Keratinocyte (primary cell): ENCODE measurements at regions not wholly inside any gene's neighbourhood (a gene's known extent, or its start where the extent isn't known, plus 50 kb on each side); places are given as distances from the start of the nearest gene placed in this dataset.

ENCODE experiments used
- DNase-seq: peaks from one replicate; pipeline ENCODE4 v3.0.0-alpha.2; 2011; ENCODE audit warnings: low read depth, missing footprints, low spot score
- FAIRE-seq: peaks from 2 replicates; lab custom pipeline; 2011; peaks lifted over from hg19 to GRCh38; lab: Jason Lieb, UNC
- H2AFZ ChIP-seq: 2 replicates; pipeline ENCODE4 v1.6.0; 2012; ENCODE audit warnings: low read length, control low read depth, inconsistent platforms; ENCODE audit not compliant: control insufficient read depth
- H3K27ac ChIP-seq: 2 replicates; pipeline ENCODE4 v1.5.1; 2011; ENCODE audit warnings: low read length; ENCODE audit not compliant: control insufficient read depth, insufficient read depth
- H3K27me3 ChIP-seq: 3 replicates; pipeline ENCODE4 v1.6.0; 2011; ENCODE audit warnings: low read length; ENCODE audit not compliant: control insufficient read depth, insufficient read depth; ENCODE audit errors: extremely low read depth
- H3K36me3 ChIP-seq, 2 experiments: 2 replicates in 1 of 2; 3 replicates in 1 of 2; pipeline ENCODE4 v1.5.1; 2011; ENCODE audit warnings: low read length in 2 of 2, mild to moderate bottlenecking in 1 of 2; ENCODE audit not compliant: control insufficient read depth in 2 of 2, insufficient read depth in 2 of 2; ENCODE audit errors: extremely low read depth in 1 of 2
- H3K4me1 ChIP-seq: 3 replicates; pipeline ENCODE4 v1.5.1; 2011; ENCODE audit warnings: low read length; ENCODE audit not compliant: control insufficient read depth, insufficient read depth; ENCODE audit errors: extremely low read depth
- H3K4me2 ChIP-seq: 3 replicates; pipeline ENCODE4 v1.6.0; 2011; ENCODE audit warnings: low read depth, low read length; ENCODE audit not compliant: control insufficient read depth, insufficient read depth; ENCODE audit errors: extremely low read depth
- H3K4me3 ChIP-seq, 3 experiments: fragments of 200-600 bp in 1 of 3; sonication (generic) in 1 of 3; 2 replicates in 2 of 3; 3 replicates in 1 of 3; pipeline ENCODE4 v1.5.1; 2011 to 2016; ENCODE audit warnings: low read length in 3 of 3, mild to moderate bottlenecking in 3 of 3, control low read depth in 2 of 3, inconsistent platforms in 1 of 3, low read depth in 1 of 3, mixed read lengths in 1 of 3, mixed run types in 1 of 3, moderate library complexity in 1 of 3; ENCODE audit not compliant: control insufficient read depth in 2 of 3, insufficient read depth in 2 of 3; ENCODE audit errors: extremely low read depth in 1 of 3
- H3K79me2 ChIP-seq: 2 replicates; pipeline ENCODE4 v1.6.0; 2012; ENCODE audit warnings: low read length; ENCODE audit not compliant: control insufficient read depth, insufficient read depth
- H3K9ac ChIP-seq: 3 replicates; pipeline ENCODE4 v1.6.0; 2011; ENCODE audit warnings: low read length; ENCODE audit not compliant: control insufficient read depth, insufficient read depth; ENCODE audit errors: extremely low read depth
- H3K9me1 ChIP-seq: 3 replicates; pipeline ENCODE4 v1.6.0; 2011; ENCODE audit warnings: low read length; ENCODE audit not compliant: control insufficient read depth, insufficient read depth; ENCODE audit errors: extremely low read depth
- H3K9me3 ChIP-seq: 2 replicates; pipeline ENCODE4 v1.5.1; 2012; ENCODE audit warnings: low read depth, low read length; ENCODE audit not compliant: control insufficient read depth
- H4K20me1 ChIP-seq: 3 replicates; pipeline ENCODE4 v1.6.0; 2011; ENCODE audit warnings: low read length; ENCODE audit not compliant: control insufficient read depth, insufficient read depth; ENCODE audit errors: extremely low read depth
- EZH2 ChIP-seq: IDR thresholded peaks from one replicate; pipeline ENCODE4 v1.6.1; 2012; ENCODE audit warnings: inconsistent platforms, mild to moderate bottlenecking, low read length, moderate library complexity
- dilution Hi-C: fragments of 300-500 bp; cut with MboI; formaldehyde crosslinking; loops from one replicate; pipeline ENCODE4 v1.7.0; 2020; ENCODE audit warnings: low sequenced_read_pairs; ENCODE audit not compliant: extremely low pct_ligation_motif_present
- TF ChIP-seq, protein P1 (sequence below), 3 experiments: IDR thresholded peaks in 1 of 3; conservative IDR thresholded peaks in 1 of 3; optimal IDR thresholded peaks in 1 of 3; 2 replicates in 2 of 3; 3 replicates in 1 of 3; pipeline versions ENCODE3 to v1.5.1; 2011; ENCODE audit warnings: low read length in 3 of 3, mild to moderate bottlenecking in 3 of 3, moderate library complexity in 2 of 3, control low read depth in 1 of 3, inconsistent platforms in 1 of 3; ENCODE audit not compliant: insufficient read depth in 2 of 3; ENCODE audit errors: extremely low read depth in 1 of 3

- dilution Hi-C loops = no loop called here
- Histone ChIP-seq H3K79me2 (no peaks in the 10 kb centered on the region), H3K4me1 (no peaks in the 10 kb centered on the region), H3K9me1 (no peaks in the 10 kb centered on the region), H3K27me3 (no peaks in the 10 kb centered on the region), H3K4me3 (no peak overlapping the region), H3K9ac (no peak overlapping the region), H4K20me1 (no peaks in the 10 kb centered on the region), H3K9me3 (peaks cover 2% of the 10 kb centered on the region), H3K4me2 (no peak overlapping the region), H3K36me3 (no peaks in the 10 kb centered on the region), H3K27ac (no peak overlapping the region), H2AFZ (no peak overlapping the region)
- TF ChIP-seq, protein P1, sequence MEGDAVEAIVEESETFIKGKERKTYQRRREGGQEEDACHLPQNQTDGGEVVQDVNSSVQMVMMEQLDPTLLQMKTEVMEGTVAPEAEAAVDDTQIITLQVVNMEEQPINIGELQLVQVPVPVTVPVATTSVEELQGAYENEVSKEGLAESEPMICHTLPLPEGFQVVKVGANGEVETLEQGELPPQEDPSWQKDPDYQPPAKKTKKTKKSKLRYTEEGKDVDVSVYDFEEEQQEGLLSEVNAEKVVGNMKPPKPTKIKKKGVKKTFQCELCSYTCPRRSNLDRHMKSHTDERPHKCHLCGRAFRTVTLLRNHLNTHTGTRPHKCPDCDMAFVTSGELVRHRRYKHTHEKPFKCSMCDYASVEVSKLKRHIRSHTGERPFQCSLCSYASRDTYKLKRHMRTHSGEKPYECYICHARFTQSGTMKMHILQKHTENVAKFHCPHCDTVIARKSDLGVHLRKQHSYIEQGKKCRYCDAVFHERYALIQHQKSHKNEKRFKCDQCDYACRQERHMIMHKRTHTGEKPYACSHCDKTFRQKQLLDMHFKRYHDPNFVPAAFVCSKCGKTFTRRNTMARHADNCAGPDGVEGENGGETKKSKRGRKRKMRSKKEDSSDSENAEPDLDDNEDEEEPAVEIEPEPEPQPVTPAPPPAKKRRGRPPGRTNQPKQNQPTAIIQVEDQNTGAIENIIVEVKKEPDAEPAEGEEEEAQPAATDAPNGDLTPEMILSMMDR (optimal IDR thresholded peaks at IDR 0.05 in 1 of 3, IDR thresholded peaks at IDR 0.05 in 1 of 3, conservative IDR thresholded peaks at IDR 0.05 in 1 of 3; ENCODE audit: extremely low read depth in 1 of 3, insufficient read depth in 2 of 3, low read length in 3 of 3) = no peak
- no peak for TF ChIP-seq EZH2
- FAIRE-seq (no peak), DNase-seq (no peak)
Measured at GRCh38 chrX:147522981-147523380, 388.7 kb upstream of the FMR1 start.

GRCh38 chrX:147533426-147533825 lies 378.3 kb upstream of the FMR1 start:
- no peaks in the 10 kb centered on the region for H3K4me1 ChIP-seq
- FAIRE-seq = no peak
- no peaks in the 10 kb centered on the region for H4K20me1 ChIP-seq
- no peak overlapping the region for H2AFZ ChIP-seq
- no peaks in the 10 kb centered on the region for H3K79me2 ChIP-seq
- no peaks in the 10 kb centered on the region for H3K9me1 ChIP-seq
- dilution Hi-C loops = no loop called here
- no peaks in the 10 kb centered on the region for H3K27me3 ChIP-seq
- no peak overlapping the region for H3K4me2 ChIP-seq
- no peaks in the 10 kb centered on the region for H3K36me3 ChIP-seq
- TF ChIP-seq, protein P1 (optimal IDR thresholded peaks at IDR 0.05 in 1 of 3, IDR thresholded peaks at IDR 0.05 in 1 of 3, conservative IDR thresholded peaks at IDR 0.05 in 1 of 3; ENCODE audit: extremely low read depth in 1 of 3, insufficient read depth in 2 of 3, low read length in 3 of 3) = no peak
- no peak for TF ChIP-seq EZH2
- no peak overlapping the region for H3K4me3 ChIP-seq
- no peaks in the 10 kb centered on the region for H3K9me3 ChIP-seq
- DNase-seq = no peak
- H3K9ac ChIP-seq = no peak overlapping the region
- H3K27ac ChIP-seq = no peak overlapping the region
